Body of pancreas (tissue), 4 donors: ENCODE measurements at regions not wholly inside any gene's neighbourhood (a gene's known extent, or its start where the extent isn't known, plus 50 kb on each side); places are given as distances from the start of the nearest gene placed in this dataset.
"Not testable (repeated sequence)": the region's sequence is repeated elsewhere in the genome, so short reads cannot be mapped to it uniquely, and the experiment has no call there.

ENCODE experiments used
- ATAC-seq: fragments of 150-250 bp; one replicate; pipeline ENCODE4 v1.9.1; 2016
- DNase-seq, 4 donors: peaks; one replicate each; pipeline ENCODE4 v3.0.0-alpha.2; 2019
- H3K27ac ChIP-seq, 4 donors: fragments of 200-600 bp; sonication (generic); 1 replicate in 3 of 4; 2 replicates in 1 of 4; pipeline versions ENCODE4 v1.5.1 to v1.6.1; 2016 to 2019; ENCODE audit warnings: mild to moderate bottlenecking in 1 of 4, mixed read lengths in 1 of 4, moderate library complexity in 1 of 4
- H3K27me3 ChIP-seq, 2 donors: fragments of 200-600 bp; sonication (generic); one replicate each; pipeline ENCODE4 v1.6.0; 2016; ENCODE audit warnings: mild to moderate bottlenecking in 1 of 2
- H3K36me3 ChIP-seq, 2 donors: fragments of 200-600 bp; sonication (generic); replicated peaks in 1 of 2; 2 replicates each; pipeline ENCODE4 v1.5.1; 2016; ENCODE audit warnings: low read depth in 2 of 2; ENCODE audit not compliant: insufficient read depth in 1 of 2
- H3K4me1 ChIP-seq: fragments of 200-600 bp; sonication (generic); one replicate; pipeline ENCODE4 v1.6.0; 2016
- H3K4me3 ChIP-seq, 2 donors: fragments of 200-600 bp; sonication (generic); 1 replicate in 1 of 2; 2 replicates in 1 of 2; pipeline ENCODE4 v1.5.1; 2016 to 2019
- H3K9me3 ChIP-seq, 3 donors: fragments of 200-600 bp; sonication (generic); 1 replicate in 2 of 3; 2 replicates in 1 of 3; pipeline ENCODE4 v1.5.1; 2016
- POLR2A ChIP-seq, 3 donors: fragments of 450-650 bp; IDR thresholded peaks; one replicate each; pipeline ENCODE4 v1.6.1; 2016; ENCODE audit warnings: antibody characterized with exemption in 3 of 3, mild to moderate bottlenecking in 2 of 3
- WGBS, 2 donors: methylation state at CpG; one replicate each; pipeline ENCODE4 v1.1.5; 2017; 5-methylcytosine and 5-hydroxymethylcytosine counted together
- intact Hi-C: fragments of 100-400 bp; cut with DNase I; formaldehyde crosslinking; loops from one replicate; pipeline ENCODE4 v1.15.1; 2023
- TF ChIP-seq, protein P1 (sequence below), 7 experiments: fragments of 450-650 bp in 4 of 7; fragments of 200-600 bp in 3 of 7; sonication (generic) in 3 of 7; IDR thresholded peaks; one replicate each; pipeline ENCODE4 v1.5.1; 2016 to 2019; ENCODE audit warnings: antibody characterized with exemption in 7 of 7

DNA sequence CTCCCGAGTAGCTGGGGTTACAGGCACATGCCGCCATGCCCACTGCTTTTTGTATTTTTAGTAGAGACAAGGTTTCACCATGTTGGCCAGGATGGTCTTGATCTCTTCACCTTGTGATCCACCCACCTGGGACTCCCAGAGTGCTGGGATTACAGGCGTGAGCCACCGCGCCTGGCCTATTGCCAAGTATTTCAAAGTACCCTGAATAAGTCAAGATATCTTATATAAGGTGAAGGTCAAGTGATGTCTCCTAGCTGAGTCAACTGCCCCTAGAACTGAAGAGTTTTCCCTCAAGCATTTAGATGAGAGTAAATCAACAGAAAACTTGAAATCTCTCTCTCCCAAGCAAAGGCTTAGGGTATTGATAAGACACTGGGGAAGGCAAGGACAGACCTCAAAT lies 63.9 kb downstream of the RPL22L1 start:
- no peaks in the 10 kb centered on the region for H3K9me3 ChIP-seq
- intact Hi-C loops: no loop called here
- WGBS, 2 donors: 71 to 77% methylated on average over 5 of the region's 5 CpGs
- no peaks in the 10 kb centered on the region for H3K27me3 ChIP-seq
- DNase-seq (no peak), ATAC-seq (no peak)
- no peak overlapping the region for H3K27ac ChIP-seq
- TF ChIP-seq, protein P1, sequence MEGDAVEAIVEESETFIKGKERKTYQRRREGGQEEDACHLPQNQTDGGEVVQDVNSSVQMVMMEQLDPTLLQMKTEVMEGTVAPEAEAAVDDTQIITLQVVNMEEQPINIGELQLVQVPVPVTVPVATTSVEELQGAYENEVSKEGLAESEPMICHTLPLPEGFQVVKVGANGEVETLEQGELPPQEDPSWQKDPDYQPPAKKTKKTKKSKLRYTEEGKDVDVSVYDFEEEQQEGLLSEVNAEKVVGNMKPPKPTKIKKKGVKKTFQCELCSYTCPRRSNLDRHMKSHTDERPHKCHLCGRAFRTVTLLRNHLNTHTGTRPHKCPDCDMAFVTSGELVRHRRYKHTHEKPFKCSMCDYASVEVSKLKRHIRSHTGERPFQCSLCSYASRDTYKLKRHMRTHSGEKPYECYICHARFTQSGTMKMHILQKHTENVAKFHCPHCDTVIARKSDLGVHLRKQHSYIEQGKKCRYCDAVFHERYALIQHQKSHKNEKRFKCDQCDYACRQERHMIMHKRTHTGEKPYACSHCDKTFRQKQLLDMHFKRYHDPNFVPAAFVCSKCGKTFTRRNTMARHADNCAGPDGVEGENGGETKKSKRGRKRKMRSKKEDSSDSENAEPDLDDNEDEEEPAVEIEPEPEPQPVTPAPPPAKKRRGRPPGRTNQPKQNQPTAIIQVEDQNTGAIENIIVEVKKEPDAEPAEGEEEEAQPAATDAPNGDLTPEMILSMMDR (IDR thresholded peaks at IDR 0.05): no peak
- TF ChIP-seq POLR2A (IDR thresholded peaks at IDR 0.05): no peak
- no peak overlapping the region for H3K4me3 ChIP-seq
- no peaks in the 10 kb centered on the region for H3K4me1 ChIP-seq
- H3K36me3 ChIP-seq: no peaks in the 10 kb centered on the region

DNA sequence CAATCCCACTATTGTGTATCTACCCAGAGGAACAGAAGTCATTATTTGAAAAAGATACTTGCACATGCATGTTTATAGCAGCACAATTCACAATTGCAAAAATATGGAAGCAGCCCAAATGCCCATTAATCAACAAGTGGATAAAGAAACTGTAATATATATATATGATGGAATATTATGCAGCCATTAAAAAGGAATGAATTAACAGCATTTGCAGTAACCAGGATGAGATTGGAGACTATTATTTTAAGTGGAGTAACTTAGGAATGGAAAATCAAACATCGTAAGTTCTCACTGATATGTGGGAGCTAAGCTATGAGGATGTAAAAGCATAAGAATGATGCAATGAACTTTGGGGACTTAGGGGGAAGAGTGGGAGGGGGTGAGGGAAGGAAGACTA lies 64.7 kb downstream of the RPL22L1 start:
- H3K27ac ChIP-seq, DNase-seq, H3K9me3 ChIP-seq, H3K4me1 ChIP-seq, intact Hi-C loops, ATAC-seq, H3K27me3 ChIP-seq, H3K4me3 ChIP-seq, H3K36me3 ChIP-seq: not testable (repeated sequence)
- 83 to 91% methylated on average over 1 of the region's 1 CpG for WGBS, 2 donors

DNA sequence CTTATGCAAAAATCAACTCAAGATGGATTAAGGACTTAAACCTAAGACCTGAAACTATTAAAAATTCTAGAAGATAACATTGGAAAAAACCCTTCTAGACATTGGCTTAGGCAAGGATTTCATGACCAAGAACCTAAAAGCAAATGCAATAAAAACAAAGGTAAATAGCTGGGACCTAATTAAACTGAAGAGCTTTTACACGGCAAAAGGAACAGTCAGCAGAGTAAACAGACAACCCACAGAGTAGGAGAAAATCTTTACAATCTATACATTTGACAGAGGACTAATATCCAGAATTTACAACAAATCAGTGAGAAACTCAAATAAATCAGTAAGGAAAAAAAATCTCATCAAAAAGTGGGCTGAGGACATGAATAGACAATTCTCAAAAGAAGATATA lies 65.4 kb downstream of the RPL22L1 start:
- H3K27ac ChIP-seq, intact Hi-C loops, H3K27me3 ChIP-seq, H3K4me1 ChIP-seq, ATAC-seq, H3K4me3 ChIP-seq, H3K36me3 ChIP-seq, DNase-seq, H3K9me3 ChIP-seq: not testable (repeated sequence)
- WGBS, 2 donors: 61 to 74% methylated on average over 1 of the region's 1 CpG

DNA sequence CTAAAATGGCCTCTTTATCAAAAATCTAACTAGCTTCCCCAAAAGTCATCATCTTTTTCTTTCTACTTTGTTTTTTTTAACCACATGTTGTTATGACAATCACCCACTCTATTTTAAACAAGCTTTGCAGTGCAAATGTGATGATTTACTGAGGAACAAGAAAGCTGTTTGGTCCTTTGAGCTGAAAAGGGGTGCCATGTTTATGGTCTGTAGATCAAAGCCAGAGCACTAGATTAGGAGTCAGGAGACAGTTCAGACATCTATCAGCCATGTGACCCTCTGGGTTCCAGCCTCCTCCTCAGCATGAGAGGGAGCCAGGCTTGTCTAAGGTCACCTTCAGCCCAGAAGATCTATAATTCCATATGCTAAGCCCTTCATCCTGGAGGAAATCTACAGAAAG lies 65.9 kb downstream of the RPL22L1 start:
- Histone ChIP-seq H3K4me3 (no peak overlapping the region), H3K27me3 (no peaks in the 10 kb centered on the region), H3K9me3 (no peaks in the 10 kb centered on the region), H3K36me3 (no peaks in the 10 kb centered on the region), H3K27ac (no peak overlapping the region), H3K4me1 (no peaks in the 10 kb centered on the region)
- ATAC-seq: no peak
- intact Hi-C loops: no loop called here
- DNase-seq: no peak
- no peak for TF ChIP-seq POLR2A (IDR thresholded peaks at IDR 0.05)
- TF ChIP-seq, protein P1 (IDR thresholded peaks at IDR 0.05): no peak

GRCh38 chr3:170802164-170803151 lies 67.5 kb downstream of the RPL22L1 start:
- 70 to 79% methylated on average over 7 of the region's 7 CpGs for WGBS, 2 donors
- peak in 1 of 4 donors; percentile 23 for DNase-seq
- TF ChIP-seq, protein P1 (IDR thresholded peaks at IDR 0.05): no peak
- no peak for TF ChIP-seq POLR2A (IDR thresholded peaks at IDR 0.05)
- ATAC-seq: peak; percentile 42
- H3K4me3 ChIP-seq: no peak overlapping the region
- no peaks in the 10 kb centered on the region for H3K9me3 ChIP-seq
- H3K27me3 ChIP-seq: no peaks in the 10 kb centered on the region
- intact Hi-C loops: no loop called here
- no peaks in the 10 kb centered on the region for H3K4me1 ChIP-seq
- H3K36me3 ChIP-seq: no peaks in the 10 kb centered on the region
- H3K27ac ChIP-seq: no peak overlapping the region

GRCh38 chr3:170801597-170801996 lies 68.4 kb downstream of the RPL22L1 start:
- DNase-seq: no peak
- Histone ChIP-seq H3K4me1 (no peaks in the 10 kb centered on the region), H3K27me3 (no peaks in the 10 kb centered on the region), H3K4me3 (no peak overlapping the region), H3K9me3 (no peaks in the 10 kb centered on the region), H3K36me3 (no peaks in the 10 kb centered on the region), H3K27ac (no peak overlapping the region)
- intact Hi-C loops: no loop called here
- 84 to 90% methylated on average over 3 of the region's 3 CpGs for WGBS, 2 donors
- no peak for TF ChIP-seq POLR2A (IDR thresholded peaks at IDR 0.05)
- no peak for ATAC-seq

- H3K9me3 ChIP-seq, H3K27ac ChIP-seq, ATAC-seq, DNase-seq, H3K4me1 ChIP-seq, intact Hi-C loops, H3K4me3 ChIP-seq, H3K27me3 ChIP-seq, H3K36me3 ChIP-seq: not testable (repeated sequence)
- 89 to 96% methylated on average over 4 of the region's 4 CpGs for whole genome bisulfite sequencing, 2 donors
Observed at GRCh38 chr3:170800275-170800674, 69.7 kb downstream of the RPL22L1 start.
